ENCODE measurements at regions not wholly inside any gene's neighbourhood (a gene's known extent, or its start where the extent isn't known, plus 50 kb on each side); places are given as distances from the start of the nearest gene placed in this dataset.

DNA sequence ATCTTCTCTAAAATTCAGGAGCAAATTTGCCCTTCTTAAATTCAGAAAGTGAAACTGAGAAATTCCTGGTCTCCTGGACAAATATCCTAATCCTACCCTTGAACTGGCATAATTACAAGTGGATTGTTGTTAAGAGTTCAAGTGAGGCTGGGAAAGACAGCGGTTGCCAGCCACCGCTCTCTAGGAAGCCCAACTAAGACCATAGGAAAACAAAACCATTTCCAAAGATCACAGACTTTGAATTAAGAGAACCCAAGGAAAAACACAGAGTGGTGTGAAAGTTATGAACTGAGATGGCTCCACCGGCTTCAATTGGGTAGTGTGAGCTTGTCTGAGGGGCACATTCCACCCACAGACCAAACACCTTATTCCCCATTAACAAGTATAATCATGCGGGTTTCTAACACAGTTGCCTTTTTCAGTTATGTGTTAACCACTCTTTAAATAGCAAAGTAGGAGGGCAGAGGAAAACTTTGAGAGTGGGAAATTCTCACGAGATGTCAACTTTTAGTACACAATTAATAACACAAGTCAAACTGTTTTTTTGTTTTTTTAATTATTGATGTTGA lies 1628.8 kb upstream of the SEL1L start:
- intact Hi-C loops (cut with micrococcal nuclease), result no loop called here
- TF ChIP-seq, protein P1, sequence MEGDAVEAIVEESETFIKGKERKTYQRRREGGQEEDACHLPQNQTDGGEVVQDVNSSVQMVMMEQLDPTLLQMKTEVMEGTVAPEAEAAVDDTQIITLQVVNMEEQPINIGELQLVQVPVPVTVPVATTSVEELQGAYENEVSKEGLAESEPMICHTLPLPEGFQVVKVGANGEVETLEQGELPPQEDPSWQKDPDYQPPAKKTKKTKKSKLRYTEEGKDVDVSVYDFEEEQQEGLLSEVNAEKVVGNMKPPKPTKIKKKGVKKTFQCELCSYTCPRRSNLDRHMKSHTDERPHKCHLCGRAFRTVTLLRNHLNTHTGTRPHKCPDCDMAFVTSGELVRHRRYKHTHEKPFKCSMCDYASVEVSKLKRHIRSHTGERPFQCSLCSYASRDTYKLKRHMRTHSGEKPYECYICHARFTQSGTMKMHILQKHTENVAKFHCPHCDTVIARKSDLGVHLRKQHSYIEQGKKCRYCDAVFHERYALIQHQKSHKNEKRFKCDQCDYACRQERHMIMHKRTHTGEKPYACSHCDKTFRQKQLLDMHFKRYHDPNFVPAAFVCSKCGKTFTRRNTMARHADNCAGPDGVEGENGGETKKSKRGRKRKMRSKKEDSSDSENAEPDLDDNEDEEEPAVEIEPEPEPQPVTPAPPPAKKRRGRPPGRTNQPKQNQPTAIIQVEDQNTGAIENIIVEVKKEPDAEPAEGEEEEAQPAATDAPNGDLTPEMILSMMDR (IDR thresholded peaks at IDR 0.05), result no peak
- Mint-ChIP-seq H3K36me3 (no peaks in the 10 kb centered on the region), H3K4me1 (no peaks in the 10 kb centered on the region), H3K4me3 (no peak overlapping the region), H3K27ac (no peak overlapping the region), H3K27me3 (ENCODE audit: low read depth in 3 of 3) (no peaks in the 10 kb centered on the region), H3K9me3 (peaks cover 0 to 3% (median under 1%) of the 10 kb centered on the region in 7 donors)
- no peaks in the 10 kb centered on the region for H4K20me1 ChIP-seq (ENCODE audit: insufficient read depth, low read length)
- H3K4me1 ChIP-seq (ENCODE audit: control insufficient read depth in 1 of 2, insufficient read depth in 2 of 2, low read length in 2 of 2), result no peaks in the 10 kb centered on the region
- H3K27me3 ChIP-seq (ENCODE audit: control insufficient read depth in 2 of 2, insufficient read depth in 2 of 2, low read length in 2 of 2), result no peaks in the 10 kb centered on the region
- no peak overlapping the region for H2AFZ ChIP-seq (ENCODE audit: insufficient read depth, low read depth, low read length, poor library complexity, severe bottlenecking)
- WGBS (ENCODE audit: insufficient coverage), result no CpG with 5 or more reads among the region's 5 CpGs
- DNase-seq, result no peak
- H3K36me3 ChIP-seq (replicated peaks in 1 of 2; ENCODE audit: control insufficient read depth in 1 of 2, insufficient read depth in 2 of 2, low read length in 2 of 2), result no peaks in the 10 kb centered on the region
- H3K9ac ChIP-seq (ENCODE audit: insufficient read depth, low read length, poor library complexity, severe bottlenecking), result no peak overlapping the region
- H3K27ac ChIP-seq (ENCODE audit: low read depth in 1 of 2, low read length in 2 of 2), result no peak overlapping the region
- peaks cover 0 to 2% of the 10 kb centered on the region in 2 donors for H3K9me3 ChIP-seq (replicated peaks in 1 of 2; ENCODE audit: control insufficient read depth in 1 of 2, insufficient read depth in 1 of 2, low read length in 2 of 2)
- H3K4me2 ChIP-seq (replicated peaks; ENCODE audit: extremely low read depth, low read length, poor library complexity, severe bottlenecking), result no peak overlapping the region
- no peaks in the 10 kb centered on the region for H3K79me2 ChIP-seq (ENCODE audit: insufficient read depth, low read length)
- H3K4me3 ChIP-seq (replicated peaks in 1 of 3; ENCODE audit: low read depth in 2 of 3, low read length in 3 of 3), result no peak overlapping the region

DNA sequence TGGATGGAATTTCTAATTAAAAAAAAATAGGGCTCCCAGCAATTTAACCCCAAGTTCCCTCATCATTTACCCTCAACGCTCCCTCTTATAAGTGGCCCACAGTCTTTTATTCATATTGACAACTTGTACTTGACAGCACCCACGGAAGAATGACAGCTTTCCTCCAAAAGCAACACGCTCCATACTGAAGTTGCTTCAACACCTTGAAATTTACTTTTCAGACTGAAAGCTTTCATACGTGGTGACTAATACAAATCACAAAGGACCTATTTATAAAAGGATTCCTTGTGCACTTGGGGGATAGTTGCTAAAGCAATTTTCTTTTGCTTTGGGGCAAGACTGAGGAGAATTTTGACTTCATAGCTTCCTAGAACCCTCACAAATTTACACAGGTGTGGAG lies 1629.4 kb upstream of the SEL1L start:
- Histone ChIP-seq H3K4me1 (ENCODE audit: control insufficient read depth in 1 of 2, insufficient read depth in 2 of 2, low read length in 2 of 2) (no peaks in the 10 kb centered on the region), H3K9me3 (replicated peaks in 1 of 2; ENCODE audit: control insufficient read depth in 1 of 2, insufficient read depth in 1 of 2, low read length in 2 of 2) (peaks cover 0 to 6% of the 10 kb centered on the region in 2 donors), H4K20me1 (ENCODE audit: insufficient read depth, low read length) (no peaks in the 10 kb centered on the region), H2AFZ (ENCODE audit: insufficient read depth, low read depth, low read length, poor library complexity, severe bottlenecking) (no peak overlapping the region), H3K27ac (ENCODE audit: low read depth in 1 of 2, low read length in 2 of 2) (no peak overlapping the region), H3K36me3 (replicated peaks in 1 of 2; ENCODE audit: control insufficient read depth in 1 of 2, insufficient read depth in 2 of 2, low read length in 2 of 2) (no peaks in the 10 kb centered on the region), H3K4me2 (replicated peaks; ENCODE audit: extremely low read depth, low read length, poor library complexity, severe bottlenecking) (no peak overlapping the region), H3K79me2 (ENCODE audit: insufficient read depth, low read length) (no peaks in the 10 kb centered on the region), H3K9ac (ENCODE audit: insufficient read depth, low read length, poor library complexity, severe bottlenecking) (no peak overlapping the region), H3K4me3 (replicated peaks in 1 of 3; ENCODE audit: low read depth in 2 of 3, low read length in 3 of 3) (no peak overlapping the region), H3K27me3 (ENCODE audit: control insufficient read depth in 2 of 2, insufficient read depth in 2 of 2, low read length in 2 of 2) (no peaks in the 10 kb centered on the region)
- TF ChIP-seq, protein P1 (IDR thresholded peaks at IDR 0.05), result no peak
- intact Hi-C loops (cut with micrococcal nuclease), result no loop called here
- DNase-seq, result no peak
- Mint-ChIP-seq H3K4me3 (no peak overlapping the region), H3K27ac (no peak overlapping the region), H3K4me1 (no peaks in the 10 kb centered on the region), H3K36me3 (no peaks in the 10 kb centered on the region), H3K27me3 (ENCODE audit: low read depth in 3 of 3) (no peaks in the 10 kb centered on the region), H3K9me3 (peaks cover 0 to 6% (median 2%) of the 10 kb centered on the region in 7 donors)
- 89% methylated on average over 3 of the region's 4 CpGs for WGBS (ENCODE audit: insufficient coverage)

Measured in CD14-positive monocyte (primary cell).